Smooth muscle cell (in vitro differentiated cells): ENCODE measurements at regions not wholly inside any gene's neighbourhood (a gene's known extent, or its start where the extent isn't known, plus 50 kb on each side); places are given as distances from the start of the nearest gene placed in this dataset.

Source experiments
- DNase-seq: peaks from one replicate; lab custom pipeline; 2025; ENCODE audit not compliant: unreplicated experiment; lab: John Stamatoyannopoulos, UW
- H2AFZ ChIP-seq: fragments of 200-600 bp; sonication (generic); 2 replicates; pipeline ENCODE4 v1.6.0; 2016; ENCODE audit warnings: antibody characterized with exemption, low read depth, mild to moderate bottlenecking
- H3F3A ChIP-seq: fragments of 200-600 bp; sonication (generic); 2 replicates; pipeline ENCODE4 v1.6.0; 2017; ENCODE audit warnings: antibody characterized with exemption, low read depth
- H3K27ac ChIP-seq: fragments of 200-600 bp; sonication (generic); 2 replicates; pipeline ENCODE4 v1.5.1; 2016; ENCODE audit warnings: low read depth, mild to moderate bottlenecking
- H3K27me3 ChIP-seq: fragments of 200-600 bp; sonication (generic); 2 replicates; pipeline ENCODE4 v1.6.1; 2016; ENCODE audit warnings: low read depth, mild to moderate bottlenecking
- H3K36me3 ChIP-seq: fragments of 200-600 bp; sonication (generic); 2 replicates; pipeline ENCODE4 v1.5.1; 2016; ENCODE audit warnings: low read depth
- H3K4me1 ChIP-seq: fragments of 200-600 bp; sonication (generic); 2 replicates; pipeline ENCODE4 v1.5.1; 2016; ENCODE audit warnings: low read depth
- H3K4me2 ChIP-seq: fragments of 200-600 bp; sonication (generic); 2 replicates; pipeline ENCODE4 v1.6.0; 2016; ENCODE audit warnings: mild to moderate bottlenecking
- H3K4me3 ChIP-seq: fragments of 200-600 bp; sonication (generic); 2 replicates; pipeline ENCODE4 v1.5.1; 2016; ENCODE audit warnings: mild to moderate bottlenecking
- H3K79me2 ChIP-seq: fragments of 200-600 bp; sonication (generic); 2 replicates; pipeline ENCODE4 v1.6.0; 2016; ENCODE audit warnings: low read depth, mild to moderate bottlenecking
- H3K9ac ChIP-seq: fragments of 200-600 bp; sonication (generic); 2 replicates; pipeline ENCODE4 v1.6.0; 2016; ENCODE audit warnings: low read depth
- H3K9me3 ChIP-seq: fragments of 200-600 bp; sonication (generic); replicated peaks from 2 replicates; pipeline ENCODE4 v1.5.1; 2016; ENCODE audit warnings: low read depth
- H4K20me1 ChIP-seq: fragments of 200-600 bp; sonication (generic); 2 replicates; pipeline ENCODE4 v1.6.0; 2016; ENCODE audit warnings: low read depth
- WGBS: methylation state at CpG from one replicate; pipeline ENCODE4 v1.1.7; 2016; ENCODE audit warnings: low lambda C conversion rate; 5-methylcytosine and 5-hydroxymethylcytosine counted together
- TF ChIP-seq, protein P1 (sequence below): fragments of 200-600 bp; sonication (generic); IDR thresholded peaks from 2 replicates; pipeline ENCODE4 v1.5.1; 2017; ENCODE audit warnings: borderline replicate concordance, mild to moderate bottlenecking, antibody characterized with exemption; ENCODE audit not compliant: insufficient read depth, poor library complexity, severe bottlenecking

GRCh38 chr1:70518106-70518505 is 107.0 kb downstream of the CTH start:
- no peak for DNase-seq
- H3K9ac ChIP-seq: no peak overlapping the region
- H3K27me3 ChIP-seq: no peaks in the 10 kb centered on the region
- H3K9me3 ChIP-seq: no peaks in the 10 kb centered on the region
- H3K27ac ChIP-seq: no peak overlapping the region
- TF ChIP-seq, protein P1, sequence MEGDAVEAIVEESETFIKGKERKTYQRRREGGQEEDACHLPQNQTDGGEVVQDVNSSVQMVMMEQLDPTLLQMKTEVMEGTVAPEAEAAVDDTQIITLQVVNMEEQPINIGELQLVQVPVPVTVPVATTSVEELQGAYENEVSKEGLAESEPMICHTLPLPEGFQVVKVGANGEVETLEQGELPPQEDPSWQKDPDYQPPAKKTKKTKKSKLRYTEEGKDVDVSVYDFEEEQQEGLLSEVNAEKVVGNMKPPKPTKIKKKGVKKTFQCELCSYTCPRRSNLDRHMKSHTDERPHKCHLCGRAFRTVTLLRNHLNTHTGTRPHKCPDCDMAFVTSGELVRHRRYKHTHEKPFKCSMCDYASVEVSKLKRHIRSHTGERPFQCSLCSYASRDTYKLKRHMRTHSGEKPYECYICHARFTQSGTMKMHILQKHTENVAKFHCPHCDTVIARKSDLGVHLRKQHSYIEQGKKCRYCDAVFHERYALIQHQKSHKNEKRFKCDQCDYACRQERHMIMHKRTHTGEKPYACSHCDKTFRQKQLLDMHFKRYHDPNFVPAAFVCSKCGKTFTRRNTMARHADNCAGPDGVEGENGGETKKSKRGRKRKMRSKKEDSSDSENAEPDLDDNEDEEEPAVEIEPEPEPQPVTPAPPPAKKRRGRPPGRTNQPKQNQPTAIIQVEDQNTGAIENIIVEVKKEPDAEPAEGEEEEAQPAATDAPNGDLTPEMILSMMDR: no peak
- no peaks in the 10 kb centered on the region for H3K79me2 ChIP-seq
- H3K36me3 ChIP-seq: no peaks in the 10 kb centered on the region
- WGBS: 100% methylated on average over 1 of the region's 1 CpG
- H3K4me3 ChIP-seq: no peak overlapping the region
- no peak overlapping the region for H3K4me2 ChIP-seq
- no peaks in the 10 kb centered on the region for H3K4me1 ChIP-seq
- no peak overlapping the region for H2AFZ ChIP-seq
- H4K20me1 ChIP-seq: no peaks in the 10 kb centered on the region
- H3F3A ChIP-seq: no peaks in the 10 kb centered on the region

- peak overlapping the region; percentile 3 for H2AFZ ChIP-seq
- DNase-seq: no peak
- no peaks in the 10 kb centered on the region for H3K4me1 ChIP-seq
- no peak overlapping the region for H3K4me3 ChIP-seq
- no peaks in the 10 kb centered on the region for H3F3A ChIP-seq
- TF ChIP-seq, protein P1: peak; percentile 50
- no peaks in the 10 kb centered on the region for H3K36me3 ChIP-seq
- no peaks in the 10 kb centered on the region for H4K20me1 ChIP-seq
- 47% methylated on average over 12 of the region's 12 CpGs for WGBS
- no peaks in the 10 kb centered on the region for H3K9me3 ChIP-seq
- no peak overlapping the region for H3K27ac ChIP-seq
- no peak overlapping the region for H3K4me2 ChIP-seq
- no peaks in the 10 kb centered on the region for H3K79me2 ChIP-seq
- H3K27me3 ChIP-seq: no peaks in the 10 kb centered on the region
- H3K9ac ChIP-seq: no peak overlapping the region
Measured at GRCh38 chr1:70528590-70529333, 117.7 kb downstream of the CTH start.

- Histone ChIP-seq H3K4me2 (no peak overlapping the region), H3K79me2 (no peaks in the 10 kb centered on the region), H3K36me3 (no peaks in the 10 kb centered on the region), H3K4me1 (no peaks in the 10 kb centered on the region), H3K27ac (no peak overlapping the region), H3K4me3 (no peak overlapping the region), H3K9ac (no peak overlapping the region), H4K20me1 (no peaks in the 10 kb centered on the region), H3F3A (no peaks in the 10 kb centered on the region), H3K9me3 (no peaks in the 10 kb centered on the region), H2AFZ (no peak overlapping the region), H3K27me3 (no peaks in the 10 kb centered on the region)
- TF ChIP-seq, protein P1: no peak
- no peak for DNase-seq
- 95% methylated on average over 3 of the region's 3 CpGs for WGBS
Measured at GRCh38 chr1:70536708-70537366, 125.8 kb downstream of the CTH start.
